ENCODE measurements at regions not wholly inside any gene's neighbourhood (a gene's known extent, or its start where the extent isn't known, plus 50 kb on each side); places are given as distances from the start of the nearest gene placed in this dataset.

DNA sequence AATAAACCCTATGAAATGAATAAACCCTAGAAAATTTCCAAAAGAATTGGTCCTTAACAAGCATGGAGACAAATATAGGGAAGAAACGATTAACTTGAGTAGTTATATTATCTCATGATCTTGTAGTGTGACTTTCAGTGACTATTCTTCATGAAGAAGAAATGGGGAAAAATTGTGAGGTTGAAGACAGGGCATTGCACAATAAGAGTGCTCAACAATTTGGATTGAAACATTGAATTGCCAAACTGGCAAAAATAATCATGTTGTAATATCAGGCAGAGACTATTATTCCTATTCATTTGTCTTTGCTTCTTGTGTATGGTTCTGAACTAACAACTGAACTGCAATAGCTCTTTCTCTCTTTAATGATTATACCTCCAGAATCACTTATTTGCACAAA, 605.1 kb downstream of the PCDH7 start (continued):
- TF ChIP-seq, protein P1, sequence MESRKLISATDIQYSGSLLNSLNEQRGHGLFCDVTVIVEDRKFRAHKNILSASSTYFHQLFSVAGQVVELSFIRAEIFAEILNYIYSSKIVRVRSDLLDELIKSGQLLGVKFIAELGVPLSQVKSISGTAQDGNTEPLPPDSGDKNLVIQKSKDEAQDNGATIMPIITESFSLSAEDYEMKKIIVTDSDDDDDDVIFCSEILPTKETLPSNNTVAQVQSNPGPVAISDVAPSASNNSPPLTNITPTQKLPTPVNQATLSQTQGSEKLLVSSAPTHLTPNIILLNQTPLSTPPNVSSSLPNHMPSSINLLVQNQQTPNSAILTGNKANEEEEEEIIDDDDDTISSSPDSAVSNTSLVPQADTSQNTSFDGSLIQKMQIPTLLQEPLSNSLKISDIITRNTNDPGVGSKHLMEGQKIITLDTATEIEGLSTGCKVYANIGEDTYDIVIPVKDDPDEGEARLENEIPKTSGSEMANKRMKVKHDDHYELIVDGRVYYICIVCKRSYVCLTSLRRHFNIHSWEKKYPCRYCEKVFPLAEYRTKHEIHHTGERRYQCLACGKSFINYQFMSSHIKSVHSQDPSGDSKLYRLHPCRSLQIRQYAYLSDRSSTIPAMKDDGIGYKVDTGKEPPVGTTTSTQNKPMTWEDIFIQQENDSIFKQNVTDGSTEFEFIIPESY (IDR thresholded peaks at IDR 0.05; ENCODE audit: extremely low read depth, insufficient replicate concordance, low read length): no peak

DNA sequence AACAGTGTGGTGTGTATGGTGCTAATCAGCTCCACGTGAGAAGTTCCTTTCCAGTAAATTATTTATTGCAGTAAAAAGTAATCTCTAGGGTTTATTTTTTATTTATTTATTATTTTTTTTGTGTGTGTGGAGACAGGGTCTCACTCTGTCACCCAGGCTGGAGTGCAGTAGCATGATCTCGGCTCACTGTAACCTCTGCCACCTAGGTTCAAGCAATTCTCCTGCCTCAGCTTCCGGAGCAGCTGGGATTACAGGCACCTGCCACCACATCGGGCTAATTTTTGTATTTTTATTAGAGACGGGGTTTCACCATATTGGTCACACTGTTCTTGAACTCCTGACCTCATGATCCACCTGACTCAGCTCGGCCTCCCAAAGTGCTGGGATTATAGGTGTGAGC, 606.9 kb downstream of the PCDH7 start:
- Histone ChIP-seq H3K36me3 (ENCODE audit: control insufficient read depth in 1 of 2, insufficient read depth in 2 of 2, low read length in 2 of 2) (no peaks in the 10 kb centered on the region), H3K4me3 (replicated peaks in 1 of 2; ENCODE audit: low read depth in 1 of 2, low read length in 2 of 2) (no peak overlapping the region), H3K9me3 (ENCODE audit: control insufficient read depth in 1 of 2, insufficient read depth in 1 of 2, low read depth in 1 of 2, low read length in 2 of 2) (no peaks in the 10 kb centered on the region), H4K20me1 (ENCODE audit: insufficient read depth) (no peaks in the 10 kb centered on the region), H3K9ac (ENCODE audit: low read length) (no peak overlapping the region), H3K27ac (ENCODE audit: low read depth, low read length) (no peak overlapping the region), H2AFZ (ENCODE audit: low read depth, low read length, poor library complexity, severe bottlenecking) (no peak overlapping the region), H3K4me2 (ENCODE audit: low read length) (no peak overlapping the region), H3K27me3 (ENCODE audit: insufficient read depth, low read length) (no peaks in the 10 kb centered on the region), H3K79me2 (ENCODE audit: insufficient read depth, low read length) (no peaks in the 10 kb centered on the region), H3K9me2 (ENCODE audit: insufficient read depth) (no peaks in the 10 kb centered on the region), H3K4me1 (ENCODE audit: control insufficient read depth in 1 of 2, insufficient read depth in 2 of 2, low read length in 2 of 2) (no peaks in the 10 kb centered on the region)
- TF ChIP-seq ZNF274 (IDR thresholded peaks at IDR 0.05; ENCODE audit: low read depth, low read length) (no peak), SIN3A (IDR thresholded peaks at IDR 0.05; ENCODE audit: low read depth) (no peak), TCF7L2 (IDR thresholded peaks at IDR 0.05; ENCODE audit: borderline replicate concordance, extremely low read depth, insufficient read depth, insufficient read length) (no peak), POLR2A (IDR thresholded peaks at IDR 0.05; ENCODE audit: borderline replicate concordance, extremely low read depth, insufficient read depth, insufficient read length) (no peak), ELF1 (IDR thresholded peaks at IDR 0.05; ENCODE audit: borderline replicate concordance, low read depth) (no peak), SP1 (IDR thresholded peaks at IDR 0.05; ENCODE audit: low read depth) (no peak), FOSL1 (IDR thresholded peaks at IDR 0.05; ENCODE audit: low read depth) (no peak), POLR2AphosphoS5 (IDR thresholded peaks at IDR 0.05; ENCODE audit: low read depth, low read length) (no peak), RAD21 (IDR thresholded peaks at IDR 0.05; ENCODE audit: low read depth) (no peak), JUND (IDR thresholded peaks at IDR 0.05) (no peak), CBX3 (IDR thresholded peaks at IDR 0.05; ENCODE audit: low read depth) (no peak)
- TF ChIP-seq, protein P2, sequence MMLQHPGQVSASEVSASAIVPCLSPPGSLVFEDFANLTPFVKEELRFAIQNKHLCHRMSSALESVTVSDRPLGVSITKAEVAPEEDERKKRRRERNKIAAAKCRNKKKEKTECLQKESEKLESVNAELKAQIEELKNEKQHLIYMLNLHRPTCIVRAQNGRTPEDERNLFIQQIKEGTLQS (IDR thresholded peaks at IDR 0.05): no peak
- TF ChIP-seq, protein P3, sequence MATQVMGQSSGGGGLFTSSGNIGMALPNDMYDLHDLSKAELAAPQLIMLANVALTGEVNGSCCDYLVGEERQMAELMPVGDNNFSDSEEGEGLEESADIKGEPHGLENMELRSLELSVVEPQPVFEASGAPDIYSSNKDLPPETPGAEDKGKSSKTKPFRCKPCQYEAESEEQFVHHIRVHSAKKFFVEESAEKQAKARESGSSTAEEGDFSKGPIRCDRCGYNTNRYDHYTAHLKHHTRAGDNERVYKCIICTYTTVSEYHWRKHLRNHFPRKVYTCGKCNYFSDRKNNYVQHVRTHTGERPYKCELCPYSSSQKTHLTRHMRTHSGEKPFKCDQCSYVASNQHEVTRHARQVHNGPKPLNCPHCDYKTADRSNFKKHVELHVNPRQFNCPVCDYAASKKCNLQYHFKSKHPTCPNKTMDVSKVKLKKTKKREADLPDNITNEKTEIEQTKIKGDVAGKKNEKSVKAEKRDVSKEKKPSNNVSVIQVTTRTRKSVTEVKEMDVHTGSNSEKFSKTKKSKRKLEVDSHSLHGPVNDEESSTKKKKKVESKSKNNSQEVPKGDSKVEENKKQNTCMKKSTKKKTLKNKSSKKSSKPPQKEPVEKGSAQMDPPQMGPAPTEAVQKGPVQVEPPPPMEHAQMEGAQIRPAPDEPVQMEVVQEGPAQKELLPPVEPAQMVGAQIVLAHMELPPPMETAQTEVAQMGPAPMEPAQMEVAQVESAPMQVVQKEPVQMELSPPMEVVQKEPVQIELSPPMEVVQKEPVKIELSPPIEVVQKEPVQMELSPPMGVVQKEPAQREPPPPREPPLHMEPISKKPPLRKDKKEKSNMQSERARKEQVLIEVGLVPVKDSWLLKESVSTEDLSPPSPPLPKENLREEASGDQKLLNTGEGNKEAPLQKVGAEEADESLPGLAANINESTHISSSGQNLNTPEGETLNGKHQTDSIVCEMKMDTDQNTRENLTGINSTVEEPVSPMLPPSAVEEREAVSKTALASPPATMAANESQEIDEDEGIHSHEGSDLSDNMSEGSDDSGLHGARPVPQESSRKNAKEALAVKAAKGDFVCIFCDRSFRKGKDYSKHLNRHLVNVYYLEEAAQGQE (IDR thresholded peaks at IDR 0.05; ENCODE audit: low read depth): no peak
- no peak for DNase-seq (ENCODE audit: low read depth, low spot score)
- no peak for ATAC-seq
- CTCF ChIA-PET: no interaction called here
- intact Hi-C loops (cut with micrococcal nuclease): no loop called here
- RAD21 ChIA-PET (ENCODE audit: low non-redundant PET in 1 of 2, low total read pairs in 2 of 2, uncharacterized antibody in 2 of 2, unreplicated experiment in 2 of 2): no interaction called here
- no TSS peak for BruUV-seq (replicated peaks)
- POLR2A ChIA-PET: no interaction called here

Data from HCT116 (cell line).